ENCODE measurements at regions not wholly inside any gene's neighbourhood (a gene's known extent, or its start where the extent isn't known, plus 50 kb on each side); places are given as distances from the start of the nearest gene placed in this dataset.
A peak's percentile ranks its signal among the peaks of the same experiment; 100 is the strongest.

DNA sequence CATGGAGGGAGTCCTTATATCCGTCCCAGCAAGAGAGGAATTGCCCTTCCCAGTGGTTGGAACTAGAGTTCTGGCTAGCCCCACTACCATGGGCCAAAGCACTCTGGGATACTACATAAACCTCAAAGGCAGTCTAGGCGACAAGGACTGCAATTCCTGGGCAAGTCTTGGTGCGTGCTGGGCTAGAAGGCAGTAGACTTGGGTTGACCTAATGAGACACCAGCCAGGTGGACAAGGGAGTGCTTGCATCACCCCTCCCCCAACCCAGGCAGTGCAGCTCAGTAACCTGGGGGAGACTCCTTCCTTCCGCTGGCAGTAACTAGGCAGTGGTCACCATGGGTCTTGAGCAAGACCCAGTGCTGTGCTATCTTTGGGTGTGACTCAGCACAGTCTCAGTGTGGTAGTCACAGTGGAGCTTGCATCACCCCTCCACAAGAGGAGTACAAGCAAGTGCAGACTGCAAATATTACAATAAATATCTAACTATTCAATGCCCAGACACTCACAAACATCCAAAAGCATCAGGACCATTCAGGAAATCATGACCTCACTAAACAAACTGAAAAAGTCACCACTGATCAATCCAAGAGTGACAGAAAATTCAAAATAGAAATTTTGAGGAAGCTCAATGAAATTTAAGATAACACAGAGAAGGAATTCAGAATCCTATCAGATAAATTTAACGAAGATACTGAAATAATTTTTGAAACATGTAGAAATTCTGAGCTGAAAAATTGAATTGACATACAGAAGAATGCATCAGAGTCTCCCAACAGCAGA lies 84.7 kb upstream of the LYPLAL1 start (continued):
- peak; percentile 90 for TF ChIP-seq FOXJ2 (tag; IDR thresholded peaks at IDR 0.05)
- TF ChIP-seq CAMTA2 (CRISPR knock-in tag; conservative IDR thresholded peaks at IDR 0.05): no peak
- TF ChIP-seq KLF16 (IDR thresholded peaks at IDR 0.05): peak; percentile 58; the same call in 1 of the 2 replicates
- no peak for TF ChIP-seq LARP7 (IDR thresholded peaks at IDR 0.05)
- TF ChIP-seq NBN (IDR thresholded peaks at IDR 0.05; ENCODE audit: low read depth): peak; percentile 76
- TF ChIP-seq HLTF (IDR thresholded peaks at IDR 0.05): no peak
- TF ChIP-seq RBM14 (IDR thresholded peaks at IDR 0.05; ENCODE audit: borderline replicate concordance, insufficient read depth, low read depth, low read length): no peak
- TF ChIP-seq FOXK1 (CRISPR knock-in tag; IDR thresholded peaks at IDR 0.05; ENCODE audit: borderline replicate concordance): no peak
- TF ChIP-seq SMARCC2 (IDR thresholded peaks at IDR 0.05; ENCODE audit: low read depth): peak; percentile 88
- TF ChIP-seq SMAD1 (IDR thresholded peaks at IDR 0.05; ENCODE audit: low read depth, low read length, partially characterized antibody): no peak
- TF ChIP-seq SNRNP70 (optimal IDR thresholded peaks at IDR 0.05; ENCODE audit: low read depth, low read length): no peak
- TF ChIP-seq NFRKB (IDR thresholded peaks at IDR 0.05; ENCODE audit: low read depth): peak; percentile 90
- TF ChIP-seq, protein P1, sequence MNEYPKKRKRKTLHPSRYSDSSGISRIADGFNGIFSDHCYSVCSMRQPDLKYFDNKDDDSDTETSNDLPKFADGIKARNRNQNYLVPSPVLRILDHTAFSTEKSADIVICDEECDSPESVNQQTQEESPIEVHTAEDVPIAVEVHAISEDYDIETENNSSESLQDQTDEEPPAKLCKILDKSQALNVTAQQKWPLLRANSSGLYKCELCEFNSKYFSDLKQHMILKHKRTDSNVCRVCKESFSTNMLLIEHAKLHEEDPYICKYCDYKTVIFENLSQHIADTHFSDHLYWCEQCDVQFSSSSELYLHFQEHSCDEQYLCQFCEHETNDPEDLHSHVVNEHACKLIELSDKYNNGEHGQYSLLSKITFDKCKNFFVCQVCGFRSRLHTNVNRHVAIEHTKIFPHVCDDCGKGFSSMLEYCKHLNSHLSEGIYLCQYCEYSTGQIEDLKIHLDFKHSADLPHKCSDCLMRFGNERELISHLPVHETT (CRISPR knock-in tag; conservative IDR thresholded peaks at IDR 0.05 in 1 of 2, IDR thresholded peaks at IDR 0.05 in 1 of 2): peak in 1 of 2 experiments; percentile 66; a peak in 2 of 4 replicates
- TF ChIP-seq ELF1 (tag; IDR thresholded peaks at IDR 0.05): no peak; the same call in 1 of the 2 replicates
- TF ChIP-seq CREM (IDR thresholded peaks at IDR 0.05; ENCODE audit: low read depth): peak; percentile 80
- TF ChIP-seq, protein P2, sequence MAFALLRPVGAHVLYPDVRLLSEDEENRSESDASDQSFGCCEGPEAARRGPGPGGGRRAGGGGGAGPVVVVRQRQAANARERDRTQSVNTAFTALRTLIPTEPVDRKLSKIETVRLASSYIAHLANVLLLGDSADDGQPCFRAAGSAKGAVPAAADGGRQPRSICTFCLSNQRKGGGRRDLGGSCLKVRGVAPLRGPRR (CRISPR knock-in tag; IDR thresholded peaks at IDR 0.05): no peak
- 0 out of 2 replicates have a peak, but pooled peaks have one; percentile 16 for TF ChIP-seq GTF2F1 (IDR thresholded peaks at IDR 0.05; ENCODE audit: low read depth, low read length)
- 0 out of 2 replicates have a peak, but pooled peaks have one; percentile 50 for TF ChIP-seq CBFB (CRISPR knock-in tag; IDR thresholded peaks at IDR 0.05)
- TF ChIP-seq MTA1 (IDR thresholded peaks at IDR 0.05; ENCODE audit: borderline replicate concordance): peak; percentile 61; the same call in 1 of the 2 replicates
- no peak for TF ChIP-seq ZNF217 (CRISPR knock-in tag; IDR thresholded peaks at IDR 0.05)
- TF ChIP-seq NR2C2 (CRISPR knock-in tag; IDR thresholded peaks at IDR 0.05): no peak
- TF ChIP-seq NR2C2 (tag; IDR thresholded peaks at IDR 0.05): peak; percentile 72
- no peak for TF ChIP-seq ZNF668 (CRISPR knock-in tag; IDR thresholded peaks at IDR 0.05)
- TF ChIP-seq CTBP1 (IDR thresholded peaks at IDR 0.05; ENCODE audit: borderline replicate concordance): peak; percentile 84
- no peak for TF ChIP-seq ZBTB8A (IDR thresholded peaks at IDR 0.05; ENCODE audit: partially characterized antibody)
- TF ChIP-seq SAP30 (IDR thresholded peaks at IDR 0.05; ENCODE audit: borderline replicate concordance, insufficient read depth, low read depth, low read length, poor library complexity, severe bottlenecking): no peak
- no peak for TF ChIP-seq NFYB (IDR thresholded peaks at IDR 0.05; ENCODE audit: extremely low read depth, insufficient read length)
- TF ChIP-seq NONO (IDR thresholded peaks at IDR 0.05; ENCODE audit: low read depth in 2 of 2, low read length in 1 of 2): no peak
- no peak for TF ChIP-seq ILF3 (IDR thresholded peaks at IDR 0.05; ENCODE audit: borderline replicate concordance)
